Prostate gland (tissue), 2 donors: ENCODE measurements at regions not wholly inside any gene's neighbourhood (a gene's known extent, or its start where the extent isn't known, plus 50 kb on each side); places are given as distances from the start of the nearest gene placed in this dataset.

Experiments used
- DNase-seq: peaks from one replicate; pipeline ENCODE4 v3.0.0-alpha.2; 2019; ENCODE audit warnings: low spot score
- H3K27ac ChIP-seq, 2 donors: fragments of 200-600 bp; sonication (generic); 2 replicates each; pipeline ENCODE4 v1.5.1; 2017 to 2019
- H3K27me3 ChIP-seq: fragments of 200-600 bp; sonication (generic); replicated peaks from 2 replicates; pipeline ENCODE4 v1.5.1; 2019; ENCODE audit not compliant: insufficient read depth
- H3K36me3 ChIP-seq, 2 donors: fragments of 200-600 bp; sonication (generic); 1 replicate in 1 of 2; 2 replicates in 1 of 2; pipeline versions ENCODE4 v1.5.1 to v1.8.1; 2017 to 2019
- H3K4me1 ChIP-seq: fragments of 200-600 bp; sonication (generic); replicated peaks from 2 replicates; pipeline ENCODE4 v1.5.1; 2019
- H3K4me3 ChIP-seq, 2 donors: fragments of 200-600 bp; sonication (generic); 2 replicates each; pipeline ENCODE4 v1.5.1; 2017 to 2019
- H3K9me3 ChIP-seq: fragments of 200-600 bp; sonication (generic); 2 replicates; pipeline ENCODE4 v1.5.1; 2017
- POLR2A ChIP-seq: fragments of 450-650 bp; IDR thresholded peaks from one replicate; pipeline ENCODE4 v1.6.1; 2016; ENCODE audit warnings: antibody characterized with exemption, mild to moderate bottlenecking
- POLR2AphosphoS5 ChIP-seq: sonication (generic); formaldehyde crosslinking; IDR thresholded peaks from one replicate; pipeline ENCODE4 v1.6.1; 2017; ENCODE audit warnings: antibody characterized with exemption
- WGBS: methylation state at CpG from one replicate; pipeline ENCODE4 v1.1.5; 2018; 5-methylcytosine and 5-hydroxymethylcytosine counted together
- intact Hi-C: fragments of 100-400 bp; cut with DNase I; formaldehyde crosslinking; loops from one replicate; pipeline ENCODE4 v1.14.2; 2022
- TF ChIP-seq, protein P1 (sequence below), 4 experiments: fragments of 200-600 bp in 2 of 4; fragments of 450-650 bp in 2 of 4; sonication (generic) in 2 of 4; IDR thresholded peaks; 1 replicate in 3 of 4; 2 replicates in 1 of 4; pipeline ENCODE4 v1.5.1; 2016 to 2019; ENCODE audit warnings: antibody characterized with exemption in 4 of 4, mild to moderate bottlenecking in 2 of 4, moderate library complexity in 2 of 4

DNA sequence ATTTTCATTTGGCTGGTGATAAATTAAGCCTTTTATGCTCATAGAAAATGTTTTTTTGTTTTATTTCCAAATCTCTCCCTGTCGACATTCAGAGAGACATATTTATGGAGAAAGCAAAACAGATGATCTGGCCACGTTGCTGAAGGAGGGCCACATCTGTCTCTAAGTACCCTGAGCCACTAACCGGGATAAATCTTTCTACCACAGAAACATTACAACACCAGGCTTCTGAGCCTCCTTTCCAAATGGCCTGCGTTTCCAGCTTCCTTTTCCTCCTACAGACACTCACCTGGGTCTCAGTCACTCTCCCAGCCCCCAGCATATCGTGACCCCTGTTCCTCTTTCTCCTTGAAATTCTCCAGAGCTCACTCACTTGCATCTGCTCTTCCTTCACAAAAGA, 161.0 kb downstream of the ARRDC4 start:
- no peak overlapping the region for H3K27ac ChIP-seq
- H3K9me3 ChIP-seq: no peaks in the 10 kb centered on the region
- H3K36me3 ChIP-seq: no peaks in the 10 kb centered on the region
- 54% methylated on average over 5 of the region's 5 CpGs for WGBS
- intact Hi-C loops: no loop called here
- DNase-seq: no peak
- H3K4me1 ChIP-seq: peaks cover 3% of the 10 kb centered on the region
- TF ChIP-seq POLR2AphosphoS5: no peak
- TF ChIP-seq, protein P1, sequence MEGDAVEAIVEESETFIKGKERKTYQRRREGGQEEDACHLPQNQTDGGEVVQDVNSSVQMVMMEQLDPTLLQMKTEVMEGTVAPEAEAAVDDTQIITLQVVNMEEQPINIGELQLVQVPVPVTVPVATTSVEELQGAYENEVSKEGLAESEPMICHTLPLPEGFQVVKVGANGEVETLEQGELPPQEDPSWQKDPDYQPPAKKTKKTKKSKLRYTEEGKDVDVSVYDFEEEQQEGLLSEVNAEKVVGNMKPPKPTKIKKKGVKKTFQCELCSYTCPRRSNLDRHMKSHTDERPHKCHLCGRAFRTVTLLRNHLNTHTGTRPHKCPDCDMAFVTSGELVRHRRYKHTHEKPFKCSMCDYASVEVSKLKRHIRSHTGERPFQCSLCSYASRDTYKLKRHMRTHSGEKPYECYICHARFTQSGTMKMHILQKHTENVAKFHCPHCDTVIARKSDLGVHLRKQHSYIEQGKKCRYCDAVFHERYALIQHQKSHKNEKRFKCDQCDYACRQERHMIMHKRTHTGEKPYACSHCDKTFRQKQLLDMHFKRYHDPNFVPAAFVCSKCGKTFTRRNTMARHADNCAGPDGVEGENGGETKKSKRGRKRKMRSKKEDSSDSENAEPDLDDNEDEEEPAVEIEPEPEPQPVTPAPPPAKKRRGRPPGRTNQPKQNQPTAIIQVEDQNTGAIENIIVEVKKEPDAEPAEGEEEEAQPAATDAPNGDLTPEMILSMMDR (IDR thresholded peaks at IDR 0.05): no peak
- no peak for TF ChIP-seq POLR2A
- H3K27me3 ChIP-seq: no peaks in the 10 kb centered on the region
- H3K4me3 ChIP-seq: no peak overlapping the region

- Histone ChIP-seq H3K4me1 (peaks cover 3% of the 10 kb centered on the region), H3K27ac (no peak overlapping the region), H3K27me3 (no peaks in the 10 kb centered on the region), H3K9me3 (no peaks in the 10 kb centered on the region), H3K4me3 (no peak overlapping the region), H3K36me3 (no peaks in the 10 kb centered on the region)
- TF ChIP-seq, protein P1 (IDR thresholded peaks at IDR 0.05): no peak
- TF ChIP-seq POLR2A (no peak), POLR2AphosphoS5 (no peak)
- WGBS: 67% methylated on average over 3 of the region's 3 CpGs
- DNase-seq: no peak
- intact Hi-C loops: no loop called here
Observed at GRCh38 chr15:98121957-98122356, 161.5 kb downstream of the ARRDC4 start.

DNA sequence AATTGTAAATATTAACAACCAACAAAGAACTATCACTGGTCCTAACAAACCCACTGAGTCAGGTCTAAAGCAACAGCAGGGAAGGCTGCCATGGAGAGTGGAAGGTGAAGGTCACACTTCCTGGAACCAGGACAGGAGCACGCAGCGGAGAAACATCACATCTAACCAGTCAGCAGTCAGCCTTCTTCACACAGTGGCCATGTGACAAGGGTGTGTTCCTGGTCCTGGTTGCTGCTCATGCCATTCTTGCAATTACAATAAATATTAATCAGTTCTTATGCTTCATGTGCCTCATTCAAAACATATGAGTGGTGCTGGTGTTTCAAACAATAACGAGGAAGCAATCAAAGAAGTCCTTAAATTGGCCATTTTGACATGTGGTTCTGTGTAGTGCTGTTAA, 162.8 kb downstream of the ARRDC4 start:
- Histone ChIP-seq H3K27ac (no peak overlapping the region), H3K27me3 (no peaks in the 10 kb centered on the region), H3K4me1 (peaks cover 3% of the 10 kb centered on the region), H3K9me3 (no peaks in the 10 kb centered on the region), H3K4me3 (no peak overlapping the region), H3K36me3 (no peaks in the 10 kb centered on the region)
- WGBS: 79% methylated on average over 3 of the region's 3 CpGs
- intact Hi-C loops: no loop called here
- DNase-seq: no peak
- TF ChIP-seq, protein P1 (IDR thresholded peaks at IDR 0.05): no peak
- no peak for TF ChIP-seq POLR2A
- TF ChIP-seq POLR2AphosphoS5: no peak

DNA sequence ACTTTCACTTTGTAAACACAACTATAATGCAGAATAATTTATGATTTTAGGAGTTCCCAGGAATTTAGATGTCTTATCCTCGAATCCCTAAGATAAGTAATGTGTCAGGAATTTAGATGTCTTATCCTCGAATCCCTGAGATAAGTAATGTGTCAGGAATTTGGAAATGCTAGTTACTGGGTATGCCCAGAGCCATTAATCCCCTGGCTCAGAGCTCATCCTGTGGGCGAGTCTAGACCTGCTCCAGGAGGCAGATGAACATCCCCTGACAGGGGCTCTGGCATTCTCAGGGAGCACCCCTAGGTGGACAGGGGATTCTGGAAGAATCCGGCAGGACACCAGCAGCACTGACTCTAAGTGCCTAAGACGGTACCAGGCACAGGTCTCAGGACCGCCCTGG, 163.3 kb downstream of the ARRDC4 start:
- TF ChIP-seq, protein P1 (IDR thresholded peaks at IDR 0.05): no peak
- TF ChIP-seq POLR2A (no peak), POLR2AphosphoS5 (no peak)
- H3K9me3 ChIP-seq: no peaks in the 10 kb centered on the region
- no peak overlapping the region for H3K27ac ChIP-seq
- intact Hi-C loops: no loop called here
- no peak overlapping the region for H3K4me3 ChIP-seq
- no peaks in the 10 kb centered on the region for H3K36me3 ChIP-seq
- no peak for DNase-seq
- no peaks in the 10 kb centered on the region for H3K27me3 ChIP-seq
- 47% methylated on average over 6 of the region's 6 CpGs for WGBS
- H3K4me1 ChIP-seq: peaks cover 3% of the 10 kb centered on the region

DNA sequence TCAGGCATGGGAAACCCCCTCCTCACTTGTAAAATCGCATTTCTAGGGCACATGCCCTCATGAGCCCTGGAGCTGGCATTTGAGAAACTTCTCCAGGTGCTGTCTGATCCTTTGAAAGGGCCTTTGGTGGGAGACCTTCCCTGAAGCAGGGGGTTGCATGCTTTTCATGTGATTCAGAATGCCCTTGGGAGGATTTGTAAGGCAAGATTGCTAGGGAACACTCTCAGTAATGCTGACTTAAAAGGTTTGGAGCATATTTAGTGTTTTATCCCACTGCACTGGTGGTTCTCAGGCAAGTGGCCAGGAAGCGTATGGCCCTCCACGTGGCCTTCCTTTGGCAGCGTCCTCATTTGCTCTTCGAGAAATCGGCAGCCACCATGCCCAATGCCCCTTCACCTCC, 164.1 kb downstream of the ARRDC4 start:
- Histone ChIP-seq H3K36me3 (no peaks in the 10 kb centered on the region), H3K4me1 (peaks cover 3% of the 10 kb centered on the region), H3K27ac (no peak overlapping the region), H3K9me3 (no peaks in the 10 kb centered on the region), H3K27me3 (no peaks in the 10 kb centered on the region), H3K4me3 (no peak overlapping the region)
- DNase-seq: no peak
- 84% methylated on average over 6 of the region's 6 CpGs for WGBS
- no peak for TF ChIP-seq POLR2A
- TF ChIP-seq, protein P1 (IDR thresholded peaks at IDR 0.05): no peak
- intact Hi-C loops: no loop called here
